Upper lobe of left lung (tissue), 6 donors: ENCODE measurements at regions not wholly inside any gene's neighbourhood (a gene's known extent, or its start where the extent isn't known, plus 50 kb on each side); places are given as distances from the start of the nearest gene placed in this dataset.

Experiments used
- ATAC-seq, 2 donors: fragments of 200-7000 bp; cut with Tn5 transposase; one replicate each; pipeline ENCODE4 v1.9.1; 2022; ENCODE audit warnings: mild to moderate bottlenecking in 2 of 2, moderate library complexity in 2 of 2; ENCODE audit not compliant: low FRiP score in 2 of 2
- DNase-seq, 2 donors: peaks; one replicate each; pipeline ENCODE4 v3.0.0-alpha.2; 2019 to 2020
- H3K27ac ChIP-seq, 4 donors: fragments of 200-600 bp; sonication (generic); one replicate each; pipeline ENCODE4 v1.5.1; 2016 to 2019
- H3K27me3 ChIP-seq, 4 donors: fragments of 200-600 bp; sonication (generic); one replicate each; pipeline ENCODE4 v1.5.1; 2017 to 2019
- H3K36me3 ChIP-seq, 4 donors: fragments of 200-600 bp; sonication (generic); one replicate each; pipeline ENCODE4 v1.5.1; 2016 to 2019
- H3K4me1 ChIP-seq, 4 donors: fragments of 200-600 bp; sonication (generic); one replicate each; pipeline ENCODE4 v1.5.1; 2018 to 2019
- H3K4me3 ChIP-seq, 4 donors: fragments of 200-600 bp; sonication (generic); one replicate each; pipeline ENCODE4 v1.5.1; 2017 to 2019; ENCODE audit warnings: mild to moderate bottlenecking in 2 of 4, moderate library complexity in 1 of 4
- H3K9me3 ChIP-seq, 4 donors: fragments of 200-600 bp; sonication (generic); one replicate each; pipeline ENCODE4 v1.5.1; 2018 to 2019
- CTCF ChIP-seq, 6 experiments: fragments of 450-650 bp in 4 of 6; fragments of 200-600 bp in 2 of 6; sonication (generic) in 2 of 6; IDR thresholded peaks; one replicate each; pipeline ENCODE4 v1.5.1; 2016 to 2019; ENCODE audit warnings: antibody characterized with exemption in 6 of 6
- EP300 ChIP-seq, 4 donors: sonication (generic); formaldehyde crosslinking; IDR thresholded peaks; one replicate each; pipeline ENCODE4 v1.5.1; 2017; ENCODE audit warnings: antibody characterized with exemption in 4 of 4, control low read depth in 2 of 4
- POLR2A ChIP-seq, 4 donors: fragments of 450-650 bp; IDR thresholded peaks; one replicate each; pipeline ENCODE4 v1.5.1; 2016 to 2017; ENCODE audit warnings: antibody characterized with exemption in 4 of 4, mild to moderate bottlenecking in 2 of 4
- POLR2AphosphoS5 ChIP-seq, 2 donors: sonication (generic); formaldehyde crosslinking; IDR thresholded peaks; one replicate each; pipeline ENCODE4 v1.5.1; 2017; ENCODE audit warnings: antibody characterized with exemption in 2 of 2
- WGBS, 2 donors: methylation state at CpG; one replicate each; pipeline ENCODE4 v1.1.5; 2017 to 2018; 5-methylcytosine and 5-hydroxymethylcytosine counted together
- donor health status: DM: no; HTN: no; CAD: no; lungs with moderate emphysema.
- donor health status: DM: no; HTN: yes; CAD: no; lungs with severe emphysema.

- no peaks in the 10 kb centered on the region for H3K9me3 ChIP-seq
- no peaks in the 10 kb centered on the region for H3K4me1 ChIP-seq
- WGBS, 2 donors, result 88 to 97% methylated on average over 1 of the region's 1 CpG
- DNase-seq (no peak), ATAC-seq (no peak)
- H3K4me3 ChIP-seq, result no peak overlapping the region
- H3K27me3 ChIP-seq, result no peaks in the 10 kb centered on the region
- H3K36me3 ChIP-seq, result no peaks in the 10 kb centered on the region
- no peak overlapping the region for H3K27ac ChIP-seq
- no peak for TF ChIP-seq POLR2AphosphoS5 (IDR thresholded peaks at IDR 0.05)
- no peak for TF ChIP-seq EP300 (IDR thresholded peaks at IDR 0.05)
- no peak for TF ChIP-seq CTCF (IDR thresholded peaks at IDR 0.05)
- TF ChIP-seq POLR2A (IDR thresholded peaks at IDR 0.05), result no peak
Measured at GRCh38 chr3:20353286-20353685, 167.3 kb upstream of the SGO1 start.

GRCh38 chr3:20352546-20353179 lies 166.7 kb upstream of the SGO1 start:
- Histone ChIP-seq H3K27ac (no peak overlapping the region), H3K27me3 (no peaks in the 10 kb centered on the region), H3K36me3 (no peaks in the 10 kb centered on the region), H3K9me3 (no peaks in the 10 kb centered on the region), H3K4me1 (no peaks in the 10 kb centered on the region), H3K4me3 (no peak overlapping the region)
- WGBS, 2 donors, result 44 to 51% methylated on average over 3 of the region's 3 CpGs
- DNase-seq (no peak), ATAC-seq (no peak)
- TF ChIP-seq EP300 (IDR thresholded peaks at IDR 0.05), result no peak
- TF ChIP-seq POLR2A (IDR thresholded peaks at IDR 0.05), result no peak

GRCh38 chr3:20350449-20350848 lies 164.4 kb upstream of the SGO1 start:
- H3K9me3 ChIP-seq, result no peaks in the 10 kb centered on the region
- H3K4me3 ChIP-seq, result no peak overlapping the region
- no peak for DNase-seq
- H3K36me3 ChIP-seq, result no peaks in the 10 kb centered on the region
- no peak overlapping the region for H3K27ac ChIP-seq
- no peak for TF ChIP-seq EP300 (IDR thresholded peaks at IDR 0.05)
- no peaks in the 10 kb centered on the region for H3K4me1 ChIP-seq
- ATAC-seq, result no peak
- no peaks in the 10 kb centered on the region for H3K27me3 ChIP-seq

GRCh38 chr3:20346916-20347315 lies 160.9 kb upstream of the SGO1 start:
- TF ChIP-seq POLR2AphosphoS5 (IDR thresholded peaks at IDR 0.05) (no peak), CTCF (IDR thresholded peaks at IDR 0.05) (no peak), EP300 (IDR thresholded peaks at IDR 0.05) (no peak), POLR2A (IDR thresholded peaks at IDR 0.05) (no peak)
- ATAC-seq (no peak), DNase-seq (no peak)
- H3K27me3 ChIP-seq, result no peaks in the 10 kb centered on the region
- whole genome bisulfite sequencing, 2 donors, result 85 to 95% methylated on average over 2 of the region's 2 CpGs
- H3K27ac ChIP-seq, result no peak overlapping the region
- no peaks in the 10 kb centered on the region for H3K4me1 ChIP-seq
- no peaks in the 10 kb centered on the region for H3K9me3 ChIP-seq
- H3K4me3 ChIP-seq, result no peak overlapping the region
- H3K36me3 ChIP-seq, result no peaks in the 10 kb centered on the region

GRCh38 chr3:20346369-20346768 lies 160.4 kb upstream of the SGO1 start:
- no peak overlapping the region for H3K4me3 ChIP-seq
- no peaks in the 10 kb centered on the region for H3K27me3 ChIP-seq
- DNase-seq (no peak), ATAC-seq (no peak)
- H3K4me1 ChIP-seq, result no peaks in the 10 kb centered on the region
- no peaks in the 10 kb centered on the region for H3K9me3 ChIP-seq
- H3K27ac ChIP-seq, result no peak overlapping the region
- WGBS, 2 donors, result 72 to 76% methylated on average over 1 of the region's 1 CpG
- TF ChIP-seq CTCF (IDR thresholded peaks at IDR 0.05) (no peak), POLR2AphosphoS5 (IDR thresholded peaks at IDR 0.05) (no peak), POLR2A (IDR thresholded peaks at IDR 0.05) (no peak), EP300 (IDR thresholded peaks at IDR 0.05) (no peak)
- no peaks in the 10 kb centered on the region for H3K36me3 ChIP-seq

- no peaks in the 10 kb centered on the region for H3K9me3 ChIP-seq
- ATAC-seq (no peak), DNase-seq (no peak)
- H3K27ac ChIP-seq, result no peak overlapping the region
- no peaks in the 10 kb centered on the region for H3K27me3 ChIP-seq
- no peak overlapping the region for H3K4me3 ChIP-seq
- TF ChIP-seq POLR2A (IDR thresholded peaks at IDR 0.05) (no peak), EP300 (IDR thresholded peaks at IDR 0.05) (no peak), CTCF (IDR thresholded peaks at IDR 0.05) (no peak), POLR2AphosphoS5 (IDR thresholded peaks at IDR 0.05) (no peak)
- no peaks in the 10 kb centered on the region for H3K4me1 ChIP-seq
- H3K36me3 ChIP-seq, result no peaks in the 10 kb centered on the region
Measured at GRCh38 chr3:20344400-20344959, 158.5 kb upstream of the SGO1 start.
